Liver (tissue), 8 donors: ENCODE measurements at regions not wholly inside any gene's neighbourhood (a gene's known extent, or its start where the extent isn't known, plus 50 kb on each side); places are given as distances from the start of the nearest gene placed in this dataset.

Experiments
- DNase-seq: peaks from one replicate; pipeline ENCODE4 v3.0.0-alpha.2; 2017; ENCODE audit warnings: low spot score
- H3K27ac ChIP-seq, 2 donors: one replicate each; pipeline ENCODE4 v1.7.0; 2013; ENCODE audit warnings: inconsistent platforms in 2 of 2, low read length in 2 of 2, control low read depth in 1 of 2, low read depth in 1 of 2, mild to moderate bottlenecking in 1 of 2
- H3K27me3 ChIP-seq, 4 donors: one replicate each; pipeline versions ENCODE4 v1.6.1 to v1.7.0; 2013; ENCODE audit warnings: low read length in 3 of 4, inconsistent platforms in 1 of 4, mild to moderate bottlenecking in 1 of 4, moderate library complexity in 1 of 4; ENCODE audit not compliant: control insufficient read depth in 4 of 4, insufficient read depth in 4 of 4
- H3K36me3 ChIP-seq, 4 donors: one replicate each; pipeline versions ENCODE4 v1.6.1 to v1.7.0; 2013; ENCODE audit warnings: low read length in 3 of 4, mild to moderate bottlenecking in 3 of 4, low read depth in 1 of 4, moderate library complexity in 1 of 4; ENCODE audit not compliant: control insufficient read depth in 4 of 4, insufficient read depth in 3 of 4
- H3K4me1 ChIP-seq, 4 donors: one replicate each; pipeline versions ENCODE4 v1.6.1 to v1.7.0; 2013; ENCODE audit warnings: low read length in 3 of 4, mild to moderate bottlenecking in 3 of 4, moderate library complexity in 1 of 4; ENCODE audit not compliant: control insufficient read depth in 4 of 4, insufficient read depth in 4 of 4
- H3K4me3 ChIP-seq, 3 donors: one replicate each; pipeline versions ENCODE4 v1.6.1 to v1.7.0; 2013; ENCODE audit warnings: low read length in 3 of 3, control low read depth in 1 of 3, low read depth in 1 of 3, mild to moderate bottlenecking in 1 of 3
- H3K9ac ChIP-seq, 2 donors: one replicate each; pipeline ENCODE4 v1.7.0; 2013; ENCODE audit warnings: low read length in 2 of 2, mild to moderate bottlenecking in 2 of 2, moderate library complexity in 2 of 2, control low read depth in 1 of 2, low read depth in 1 of 2
- H3K9me3 ChIP-seq, 4 donors: one replicate each; pipeline versions ENCODE4 v1.6.1 to v1.7.0; 2013; ENCODE audit warnings: low read length in 3 of 4; ENCODE audit not compliant: control insufficient read depth in 4 of 4
- EGR1 ChIP-seq, 2 donors: IDR thresholded peaks; 2 replicates each; pipeline ENCODE4 v1.6.1; 2016 to 2018; ENCODE audit warnings: antibody characterized with exemption in 2 of 2, low read depth in 2 of 2
- FOXA1 ChIP-seq: IDR thresholded peaks from 2 replicates; pipeline ENCODE4 v1.6.1; 2016; ENCODE audit warnings: antibody characterized with exemption
- FOXA2 ChIP-seq: IDR thresholded peaks from 2 replicates; pipeline ENCODE4 v1.6.1; 2016; ENCODE audit warnings: antibody characterized with exemption
- GABPA ChIP-seq, 2 donors: IDR thresholded peaks in 1 of 2; conservative IDR thresholded peaks in 1 of 2; 2 replicates each; pipeline ENCODE4 v1.6.1; 2016; ENCODE audit warnings: antibody characterized with exemption in 2 of 2, mild to moderate bottlenecking in 1 of 2, moderate library complexity in 1 of 2
- HNF4A ChIP-seq, 2 donors: conservative IDR thresholded peaks; 2 replicates each; pipeline ENCODE4 v1.6.1; 2016; ENCODE audit warnings: antibody characterized with exemption in 2 of 2, mild to moderate bottlenecking in 2 of 2
- HNF4G ChIP-seq: IDR thresholded peaks from 2 replicates; pipeline ENCODE4 v1.6.1; 2016; ENCODE audit warnings: antibody characterized with exemption
- JUND ChIP-seq, 2 donors: IDR thresholded peaks; 2 replicates each; pipeline ENCODE4 v1.6.1; 2016; ENCODE audit warnings: antibody characterized with exemption in 2 of 2
- NR2F2 ChIP-seq: IDR thresholded peaks from 2 replicates; pipeline ENCODE4 v1.6.1; 2016; ENCODE audit warnings: antibody characterized with exemption
- RAD21 ChIP-seq, 2 donors: IDR thresholded peaks; 2 replicates each; pipeline ENCODE4 v1.6.1; 2016; ENCODE audit warnings: antibody characterized with exemption in 2 of 2, mild to moderate bottlenecking in 2 of 2
- RXRA ChIP-seq, 2 donors: IDR thresholded peaks; 2 replicates each; pipeline ENCODE4 v1.6.1; 2017 to 2018; ENCODE audit warnings: antibody characterized with exemption in 2 of 2, mild to moderate bottlenecking in 1 of 2
- SP1 ChIP-seq: IDR thresholded peaks from 2 replicates; pipeline ENCODE4 v1.6.1; 2018; ENCODE audit warnings: antibody characterized with exemption, mild to moderate bottlenecking
- YY1 ChIP-seq: IDR thresholded peaks from 2 replicates; pipeline ENCODE4 v1.6.1; 2016; ENCODE audit warnings: antibody characterized with exemption, mild to moderate bottlenecking
- ZBTB33 ChIP-seq: IDR thresholded peaks from 2 replicates; pipeline ENCODE4 v1.6.1; 2016; ENCODE audit warnings: antibody characterized with exemption
- WGBS: extraction: QIAGEN DNeasy Blood & Tissue Kit; methylation state at CpG from one replicate; pipeline ENCODE4 v1.1.7; 2013; 5-methylcytosine and 5-hydroxymethylcytosine counted together
- TF ChIP-seq, protein P1 (sequence below): fragments of 150-350 bp; IDR thresholded peaks from 2 replicates; pipeline ENCODE4 v1.5.1; 2017; ENCODE audit warnings: improper control_type of control experiment, low read depth, low read length; ENCODE audit not compliant: missing input control
- TF ChIP-seq, protein P2 (sequence below): IDR thresholded peaks from 2 replicates; pipeline ENCODE4 v1.6.1; 2016; ENCODE audit warnings: antibody characterized with exemption
- donor health status: healthy.
- donor health status: healthy.
- donor health status: healthy.
- donor health status: healthy.
- donor health status: healthy.

GRCh38 chr2:237243487-237243886 is 157.8 kb downstream of the COPS8 start:
- H3K9ac ChIP-seq: no peak overlapping the region
- peaks cover 0 to 6% (median 2%) of the 10 kb centered on the region in 4 donors for H3K9me3 ChIP-seq
- no peaks in the 10 kb centered on the region for H3K36me3 ChIP-seq
- H3K4me3 ChIP-seq: no peak overlapping the region
- DNase-seq: no peak
- no peaks in the 10 kb centered on the region for H3K4me1 ChIP-seq
- 58% methylated on average over 2 of the region's 2 CpGs for WGBS
- H3K27ac ChIP-seq: no peak overlapping the region
- no peaks in the 10 kb centered on the region for H3K27me3 ChIP-seq
- TF ChIP-seq SP1 (no peak), HNF4G (no peak), JUND (IDR thresholded peaks at IDR 0.05) (no peak), YY1 (no peak), FOXA2 (no peak), NR2F2 (no peak), EGR1 (IDR thresholded peaks at IDR 0.05; ENCODE audit: low read depth in 2 of 2) (no peak), FOXA1 (no peak), HNF4A (conservative IDR thresholded peaks at IDR 0.05) (no peak)
- TF ChIP-seq, protein P1, sequence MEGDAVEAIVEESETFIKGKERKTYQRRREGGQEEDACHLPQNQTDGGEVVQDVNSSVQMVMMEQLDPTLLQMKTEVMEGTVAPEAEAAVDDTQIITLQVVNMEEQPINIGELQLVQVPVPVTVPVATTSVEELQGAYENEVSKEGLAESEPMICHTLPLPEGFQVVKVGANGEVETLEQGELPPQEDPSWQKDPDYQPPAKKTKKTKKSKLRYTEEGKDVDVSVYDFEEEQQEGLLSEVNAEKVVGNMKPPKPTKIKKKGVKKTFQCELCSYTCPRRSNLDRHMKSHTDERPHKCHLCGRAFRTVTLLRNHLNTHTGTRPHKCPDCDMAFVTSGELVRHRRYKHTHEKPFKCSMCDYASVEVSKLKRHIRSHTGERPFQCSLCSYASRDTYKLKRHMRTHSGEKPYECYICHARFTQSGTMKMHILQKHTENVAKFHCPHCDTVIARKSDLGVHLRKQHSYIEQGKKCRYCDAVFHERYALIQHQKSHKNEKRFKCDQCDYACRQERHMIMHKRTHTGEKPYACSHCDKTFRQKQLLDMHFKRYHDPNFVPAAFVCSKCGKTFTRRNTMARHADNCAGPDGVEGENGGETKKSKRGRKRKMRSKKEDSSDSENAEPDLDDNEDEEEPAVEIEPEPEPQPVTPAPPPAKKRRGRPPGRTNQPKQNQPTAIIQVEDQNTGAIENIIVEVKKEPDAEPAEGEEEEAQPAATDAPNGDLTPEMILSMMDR: no peak

DNA sequence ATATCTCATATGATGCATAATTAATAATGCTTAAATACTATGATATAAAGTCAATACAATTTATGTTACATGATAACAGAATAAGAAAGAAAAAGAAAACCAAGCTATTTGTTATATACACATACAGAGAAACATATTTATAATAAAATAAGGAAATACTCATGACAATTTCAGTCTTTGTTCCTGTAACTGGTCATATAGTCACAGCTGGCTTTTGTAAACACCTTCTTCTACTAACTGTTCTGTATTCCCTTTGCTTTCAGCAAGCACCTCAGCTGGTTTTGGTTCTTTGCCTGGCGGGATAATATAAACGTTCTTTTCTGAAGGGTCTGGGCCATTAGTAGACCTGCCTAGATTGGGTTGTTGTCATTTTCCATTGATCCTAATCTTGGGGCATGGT is 158.5 kb downstream of the COPS8 start:
- no peak overlapping the region for H3K27ac ChIP-seq
- WGBS: 72% methylated on average over 2 of the region's 2 CpGs
- no peak overlapping the region for H3K4me3 ChIP-seq
- TF ChIP-seq GABPA (IDR thresholded peaks at IDR 0.05 in 1 of 2, conservative IDR thresholded peaks at IDR 0.05 in 1 of 2) (no peak), RAD21 (IDR thresholded peaks at IDR 0.05) (no peak), NR2F2 (no peak), JUND (IDR thresholded peaks at IDR 0.05) (no peak), EGR1 (IDR thresholded peaks at IDR 0.05; ENCODE audit: low read depth in 2 of 2) (no peak), ZBTB33 (no peak), RXRA (IDR thresholded peaks at IDR 0.05) (no peak), FOXA1 (no peak), YY1 (no peak), HNF4A (conservative IDR thresholded peaks at IDR 0.05) (no peak), HNF4G (no peak), SP1 (no peak)
- TF ChIP-seq, protein P1: no peak
- TF ChIP-seq, protein P2, sequence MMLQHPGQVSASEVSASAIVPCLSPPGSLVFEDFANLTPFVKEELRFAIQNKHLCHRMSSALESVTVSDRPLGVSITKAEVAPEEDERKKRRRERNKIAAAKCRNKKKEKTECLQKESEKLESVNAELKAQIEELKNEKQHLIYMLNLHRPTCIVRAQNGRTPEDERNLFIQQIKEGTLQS: no peak
- H3K4me1 ChIP-seq: no peaks in the 10 kb centered on the region
- H3K9ac ChIP-seq: no peak overlapping the region
- no peaks in the 10 kb centered on the region for H3K36me3 ChIP-seq
- H3K27me3 ChIP-seq: no peaks in the 10 kb centered on the region
- no peak for DNase-seq
- H3K9me3 ChIP-seq: peaks cover 0 to 6% (median 2%) of the 10 kb centered on the region in 4 donors
